ENCODE measurements at regions not wholly inside any gene's neighbourhood (a gene's known extent, or its start where the extent isn't known, plus 50 kb on each side); places are given as distances from the start of the nearest gene placed in this dataset.

DNA sequence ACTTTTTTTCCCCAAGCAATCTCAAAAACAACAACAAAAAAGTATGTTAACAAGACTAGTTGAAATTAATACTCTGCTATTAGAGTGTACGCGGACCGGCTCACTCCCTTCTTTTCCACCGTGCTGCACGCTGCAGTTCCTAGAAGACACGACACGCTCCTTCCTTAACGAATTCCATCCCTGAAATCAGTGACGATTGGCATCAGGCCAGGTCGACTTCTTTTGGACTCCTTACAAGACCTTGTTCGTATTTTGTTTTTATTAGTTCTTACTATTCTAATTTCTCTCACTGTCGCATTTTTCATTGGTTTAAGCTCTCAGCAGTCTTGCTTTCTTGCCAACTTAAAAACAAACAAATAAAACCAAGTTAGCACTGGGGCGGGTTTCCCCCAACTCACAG is 175.8 kb upstream of the PITX2 start:
- H3K4me3 ChIP-seq (replicated peaks in 1 of 2; ENCODE audit: low read depth in 2 of 2, low read length in 2 of 2) = no peak overlapping the region
- TF ChIP-seq, protein P1, sequence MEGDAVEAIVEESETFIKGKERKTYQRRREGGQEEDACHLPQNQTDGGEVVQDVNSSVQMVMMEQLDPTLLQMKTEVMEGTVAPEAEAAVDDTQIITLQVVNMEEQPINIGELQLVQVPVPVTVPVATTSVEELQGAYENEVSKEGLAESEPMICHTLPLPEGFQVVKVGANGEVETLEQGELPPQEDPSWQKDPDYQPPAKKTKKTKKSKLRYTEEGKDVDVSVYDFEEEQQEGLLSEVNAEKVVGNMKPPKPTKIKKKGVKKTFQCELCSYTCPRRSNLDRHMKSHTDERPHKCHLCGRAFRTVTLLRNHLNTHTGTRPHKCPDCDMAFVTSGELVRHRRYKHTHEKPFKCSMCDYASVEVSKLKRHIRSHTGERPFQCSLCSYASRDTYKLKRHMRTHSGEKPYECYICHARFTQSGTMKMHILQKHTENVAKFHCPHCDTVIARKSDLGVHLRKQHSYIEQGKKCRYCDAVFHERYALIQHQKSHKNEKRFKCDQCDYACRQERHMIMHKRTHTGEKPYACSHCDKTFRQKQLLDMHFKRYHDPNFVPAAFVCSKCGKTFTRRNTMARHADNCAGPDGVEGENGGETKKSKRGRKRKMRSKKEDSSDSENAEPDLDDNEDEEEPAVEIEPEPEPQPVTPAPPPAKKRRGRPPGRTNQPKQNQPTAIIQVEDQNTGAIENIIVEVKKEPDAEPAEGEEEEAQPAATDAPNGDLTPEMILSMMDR (IDR thresholded peaks at IDR 0.05; ENCODE audit: low read depth, low read length) = no peak
- DNase-seq (ENCODE audit: low read depth in 2 of 2) = no peak

DNA sequence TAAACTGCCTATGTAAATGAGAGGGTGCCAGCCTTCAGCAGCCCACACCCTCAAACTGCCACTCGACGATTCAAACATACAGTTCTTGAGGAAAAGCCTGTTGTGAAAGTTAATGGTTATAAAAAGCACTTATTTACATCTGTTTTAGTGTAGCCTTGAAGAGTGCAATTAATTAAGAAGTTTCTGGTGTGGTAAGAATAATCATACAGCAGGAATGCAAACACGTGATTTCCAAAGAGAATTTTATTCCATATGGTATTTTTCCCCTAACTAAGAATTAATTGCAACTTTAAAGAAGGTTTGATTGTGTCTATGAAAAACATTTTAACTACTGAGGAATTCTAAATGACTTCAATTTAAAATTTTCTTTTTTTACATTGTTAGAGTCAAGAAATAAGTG is 176.3 kb upstream of the PITX2 start:
- TF ChIP-seq, protein P1 (IDR thresholded peaks at IDR 0.05; ENCODE audit: low read depth, low read length) = no peak
- H3K4me3 ChIP-seq (replicated peaks in 1 of 2; ENCODE audit: low read depth in 2 of 2, low read length in 2 of 2) = no peak overlapping the region
- no peak for DNase-seq (ENCODE audit: low read depth in 2 of 2)

DNA sequence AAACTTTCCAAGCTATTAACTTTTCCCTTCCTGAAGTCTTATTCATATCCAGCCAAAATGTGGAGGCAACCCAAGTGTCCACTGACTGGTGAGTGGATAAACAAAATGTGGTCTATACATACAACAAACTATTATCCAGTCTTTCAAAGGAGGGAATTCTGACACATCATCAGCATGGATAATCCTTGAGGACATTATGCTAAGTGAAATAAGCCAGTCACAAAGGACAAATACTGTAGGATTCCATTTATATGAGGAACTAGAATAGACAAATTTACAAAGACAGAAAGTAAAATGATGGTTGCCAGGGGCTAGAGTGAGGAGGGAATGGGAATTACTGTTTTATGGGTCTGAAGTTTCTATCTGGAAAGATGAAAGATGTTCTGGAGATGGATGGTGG is 178.7 kb upstream of the PITX2 start:
- no peak overlapping the region for H3K4me3 ChIP-seq (replicated peaks in 1 of 2; ENCODE audit: low read depth in 2 of 2, low read length in 2 of 2)
- DNase-seq (ENCODE audit: low read depth in 2 of 2) = no peak
- TF ChIP-seq, protein P1 (IDR thresholded peaks at IDR 0.05; ENCODE audit: low read depth, low read length) = no peak

DNA sequence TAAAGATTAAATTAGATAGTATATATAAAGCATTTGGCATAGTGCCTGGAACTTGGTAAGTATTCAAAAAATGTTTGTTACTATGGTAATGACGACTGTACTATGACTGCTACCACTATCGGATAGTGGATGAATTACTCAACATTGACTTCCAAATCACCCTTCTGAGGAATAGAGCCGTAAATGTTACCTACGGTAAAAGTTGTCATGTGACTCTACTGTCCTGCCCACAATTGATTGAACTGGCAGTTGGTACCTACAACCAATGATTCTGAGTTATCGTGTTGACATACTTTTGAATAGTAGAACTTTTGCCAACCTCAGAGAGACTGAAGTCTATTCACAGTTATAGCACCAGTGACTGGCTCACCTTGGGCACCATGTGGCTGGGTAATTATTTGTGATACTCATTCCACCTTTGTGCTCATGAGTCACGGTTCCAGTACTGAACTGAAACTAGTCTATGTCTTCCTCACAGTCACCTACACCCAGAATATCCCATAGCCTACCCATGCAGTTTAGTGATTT is 185.5 kb upstream of the PITX2 start:
- H3K4me3 ChIP-seq (replicated peaks in 1 of 2; ENCODE audit: low read depth in 2 of 2, low read length in 2 of 2) = no peak overlapping the region
- peak; percentile 25 to 50 for DNase-seq (ENCODE audit: low read depth in 2 of 2)
- TF ChIP-seq, protein P1 (IDR thresholded peaks at IDR 0.05; ENCODE audit: low read depth, low read length) = no peak

DNA sequence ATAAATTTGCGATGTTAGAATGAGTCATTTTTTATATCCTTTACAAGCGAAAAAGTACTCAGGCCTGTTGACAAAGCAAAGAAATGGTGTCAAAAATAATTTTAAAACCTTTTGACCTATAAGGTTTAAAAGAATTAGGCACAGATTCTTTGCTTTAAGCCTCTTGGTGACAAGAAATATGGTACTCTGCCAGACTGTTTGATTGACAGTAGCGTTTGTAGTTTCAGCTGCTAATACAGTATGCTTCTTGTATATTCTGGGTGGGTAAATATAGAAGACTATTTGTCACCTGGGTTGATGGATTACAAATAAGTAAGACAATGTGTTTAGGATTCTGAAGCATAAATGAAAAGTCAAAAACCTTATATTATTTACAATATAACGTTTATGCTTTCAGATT is 193.1 kb upstream of the PITX2 start:
- H3K4me3 ChIP-seq (replicated peaks in 1 of 2; ENCODE audit: low read depth in 2 of 2, low read length in 2 of 2) = no peak overlapping the region
- TF ChIP-seq, protein P1 (IDR thresholded peaks at IDR 0.05; ENCODE audit: low read depth, low read length) = no peak
- no peak for DNase-seq (ENCODE audit: low read depth in 2 of 2)

DNA sequence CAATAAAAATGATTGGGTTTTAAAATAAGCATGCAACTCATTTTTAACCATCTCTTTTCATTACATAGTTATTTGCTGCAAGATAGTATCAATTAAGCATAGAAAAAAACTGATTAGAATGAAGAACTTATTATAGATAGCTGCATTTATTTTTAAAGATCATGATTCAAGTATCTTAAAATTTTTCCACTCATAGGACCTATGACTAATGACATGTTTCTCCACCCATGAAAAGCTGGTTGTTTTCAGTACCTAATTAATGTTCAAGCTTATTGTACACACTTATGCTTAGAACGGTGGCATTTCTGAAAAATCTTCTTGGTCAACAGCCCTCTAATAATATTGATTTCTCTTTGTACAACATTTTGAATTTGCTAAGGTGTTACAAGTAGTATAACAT is 193.5 kb upstream of the PITX2 start:
- H3K4me3 ChIP-seq (replicated peaks in 1 of 2; ENCODE audit: low read depth in 2 of 2, low read length in 2 of 2) = no peak overlapping the region
- TF ChIP-seq, protein P1 (IDR thresholded peaks at IDR 0.05; ENCODE audit: low read depth, low read length) = no peak
- DNase-seq (ENCODE audit: low read depth in 2 of 2) = no peak

DNA sequence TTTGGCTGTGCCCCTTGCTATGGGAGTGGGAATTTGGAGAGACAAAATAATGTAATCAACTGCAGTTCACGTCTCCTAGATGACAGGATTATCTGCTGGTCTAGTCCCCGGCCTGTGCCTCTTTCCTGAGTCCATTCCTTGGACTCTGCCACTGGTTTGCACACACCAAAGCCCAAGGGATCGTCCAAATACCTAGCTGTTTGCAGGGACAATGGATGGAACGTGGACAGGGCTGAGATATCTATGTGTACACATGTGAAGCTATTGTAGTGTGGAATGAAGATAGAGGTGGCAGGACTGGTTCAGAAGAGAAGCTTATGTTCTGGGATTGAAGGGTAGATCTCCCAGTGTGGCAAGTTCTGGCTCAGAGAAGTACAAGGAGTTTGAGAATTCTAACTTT is 198.3 kb upstream of the PITX2 start:
- no peak for DNase-seq (ENCODE audit: low read depth in 2 of 2)
- no peak overlapping the region for H3K4me3 ChIP-seq (replicated peaks in 1 of 2; ENCODE audit: low read depth in 2 of 2, low read length in 2 of 2)
- TF ChIP-seq, protein P1 (IDR thresholded peaks at IDR 0.05; ENCODE audit: low read depth, low read length) = no peak
